ENCODE measurements at regions not wholly inside any gene's neighbourhood (a gene's known extent, or its start where the extent isn't known, plus 50 kb on each side); places are given as distances from the start of the nearest gene placed in this dataset.
"Not testable (repeated sequence)": the region's sequence is repeated elsewhere in the genome, so short reads cannot be mapped to it uniquely, and the experiment has no call there.

DNA sequence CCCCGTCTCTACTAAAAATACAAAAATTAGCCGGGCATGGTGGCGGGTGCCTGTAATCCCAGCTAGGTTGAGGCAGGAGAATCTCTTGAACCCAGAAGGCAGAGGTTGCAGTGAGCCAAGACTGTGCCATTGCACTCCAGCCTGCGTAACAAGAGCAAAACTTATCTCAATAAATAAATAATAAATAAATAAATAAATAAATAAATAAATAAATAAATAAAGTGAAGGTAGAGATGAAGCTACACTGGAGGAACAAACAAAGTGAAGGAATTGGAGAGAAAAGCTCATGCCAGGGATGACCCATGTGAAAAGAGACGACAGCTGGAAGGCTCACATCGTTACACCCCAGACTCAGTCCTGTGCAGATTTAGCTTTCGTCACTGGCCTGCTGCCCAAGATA, 157.3 kb upstream of the ARHGAP28 start:
- DNase-seq, result not testable (repeated sequence)

DNA sequence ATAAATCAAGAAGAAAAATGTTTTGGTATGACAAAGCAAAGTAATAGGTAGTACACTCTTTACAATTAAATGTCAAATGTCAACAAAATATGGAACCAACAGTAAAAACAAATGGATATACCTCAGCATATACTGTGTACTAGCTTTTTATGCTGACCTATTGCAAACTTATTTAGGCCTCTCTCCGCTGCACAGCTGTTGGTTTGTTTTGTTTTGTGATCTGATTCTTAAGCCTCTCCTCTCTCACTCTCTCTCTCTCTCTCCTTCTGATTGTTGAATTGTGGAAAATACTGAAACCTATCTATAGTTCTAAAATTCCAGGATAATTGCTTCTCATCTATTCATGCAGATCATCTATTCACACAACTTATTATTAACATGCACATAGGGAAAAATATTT, 154.9 kb upstream of the ARHGAP28 start:
- no peak for DNase-seq

DNA sequence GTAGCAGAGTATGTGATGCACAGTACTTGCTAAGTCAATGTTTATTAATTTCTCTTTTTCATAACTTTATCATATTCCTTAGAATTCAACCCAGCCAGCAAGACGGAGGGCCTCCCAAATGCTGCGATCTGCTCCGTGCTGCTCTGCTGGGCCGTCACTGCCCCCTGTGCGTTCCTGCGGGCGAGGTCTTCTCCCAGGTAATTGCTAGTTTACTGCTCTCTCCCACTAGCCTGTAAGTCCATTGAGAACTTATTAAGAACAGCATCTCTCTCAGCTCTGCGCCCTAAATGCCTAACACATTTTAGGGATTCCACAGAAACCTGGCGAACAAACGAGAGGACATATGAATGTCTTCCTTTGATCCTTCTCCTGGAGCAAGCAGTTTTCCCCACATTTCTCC, 153.6 kb upstream of the ARHGAP28 start:
- DNase-seq, result no peak

DNA sequence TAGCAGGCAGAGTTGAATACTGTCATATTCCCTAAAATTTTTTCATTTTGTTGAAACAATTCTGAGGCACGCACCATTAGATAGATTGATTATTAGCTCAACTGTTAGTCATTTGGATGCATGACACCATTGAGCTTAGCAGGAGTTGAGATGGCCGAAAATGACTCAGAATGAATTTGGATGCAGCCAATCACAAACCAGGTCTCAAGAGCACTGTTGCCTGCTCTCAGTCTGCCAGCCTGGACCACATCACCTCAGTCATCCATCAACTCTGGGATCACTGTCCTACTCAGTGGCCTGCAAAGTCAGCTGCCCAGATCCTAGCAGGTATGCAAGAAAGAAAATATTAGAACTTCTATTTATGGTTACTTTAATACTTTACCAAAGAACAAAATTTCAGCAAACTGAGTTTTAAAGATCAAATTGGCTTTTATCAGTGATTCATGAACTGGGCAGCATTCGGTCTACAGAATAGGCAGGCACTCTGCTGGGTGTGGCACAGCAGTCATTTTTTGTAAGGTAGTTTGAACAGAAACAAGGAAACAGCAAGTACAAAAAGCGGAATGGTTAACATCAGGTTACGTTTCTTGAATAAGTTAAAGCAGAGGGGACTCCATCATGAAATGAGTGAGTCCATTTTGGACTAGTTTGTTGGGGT, 152.7 kb upstream of the ARHGAP28 start:
- DNase-seq, result no peak

DNA sequence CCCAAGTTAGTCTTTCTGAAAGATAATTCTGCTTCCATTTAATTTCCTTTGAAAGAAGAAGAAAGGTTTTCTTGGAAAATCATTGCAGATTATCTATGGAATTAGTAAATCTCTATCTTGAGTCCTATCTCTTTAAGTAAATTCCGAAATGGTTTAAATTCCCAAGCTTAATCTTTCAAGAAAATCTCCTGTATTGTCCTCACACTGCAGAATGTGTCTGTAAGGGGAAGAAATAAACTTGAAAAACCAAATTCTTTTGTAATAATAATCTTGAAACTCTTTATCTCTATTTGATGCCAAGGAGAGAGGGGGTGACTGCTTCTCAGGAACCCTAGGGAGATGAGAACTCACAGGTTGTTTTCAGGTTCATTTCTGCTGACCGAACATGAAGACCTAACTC, 150.8 kb upstream of the ARHGAP28 start:
- DNase-seq, result no peak

DNA sequence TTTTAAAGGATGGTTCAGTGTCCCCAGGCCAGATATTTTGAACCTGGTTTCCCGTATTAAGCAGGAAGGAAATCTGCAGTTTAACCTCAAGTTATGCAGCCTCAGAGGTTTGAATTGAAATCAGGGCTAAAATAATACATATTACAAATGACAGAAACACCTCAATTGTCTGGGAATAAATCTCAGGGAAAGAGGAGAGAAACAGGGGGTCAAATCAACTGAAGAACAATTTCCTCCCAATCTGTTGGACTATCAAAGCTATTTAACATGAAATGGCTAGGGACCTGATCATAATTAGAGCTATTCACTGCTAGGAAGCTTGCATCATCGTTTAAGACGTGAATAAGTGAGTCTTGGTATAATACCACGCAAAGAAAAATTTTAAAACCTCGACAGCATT, 150.0 kb upstream of the ARHGAP28 start:
- no peak for DNase-seq

DNA sequence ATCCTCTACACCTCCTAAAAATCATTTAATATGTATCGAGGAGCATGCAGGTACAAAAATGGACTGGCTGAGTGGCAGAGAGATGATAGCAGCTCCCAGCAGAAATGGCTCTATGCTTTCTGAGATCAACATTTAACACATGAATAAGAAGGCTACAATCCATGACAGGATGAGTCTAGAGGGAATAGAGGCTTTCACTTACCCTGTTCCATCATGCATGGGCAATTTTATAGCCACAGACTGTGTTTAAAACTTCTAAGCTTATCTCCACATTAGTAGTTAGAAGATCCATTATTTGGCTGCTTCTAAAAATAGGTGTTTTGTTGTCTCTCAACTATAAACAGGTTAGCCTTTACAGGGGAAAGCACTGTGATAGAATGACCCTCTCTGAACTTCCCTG, 149.1 kb upstream of the ARHGAP28 start:
- no peak for DNase-seq

DNA sequence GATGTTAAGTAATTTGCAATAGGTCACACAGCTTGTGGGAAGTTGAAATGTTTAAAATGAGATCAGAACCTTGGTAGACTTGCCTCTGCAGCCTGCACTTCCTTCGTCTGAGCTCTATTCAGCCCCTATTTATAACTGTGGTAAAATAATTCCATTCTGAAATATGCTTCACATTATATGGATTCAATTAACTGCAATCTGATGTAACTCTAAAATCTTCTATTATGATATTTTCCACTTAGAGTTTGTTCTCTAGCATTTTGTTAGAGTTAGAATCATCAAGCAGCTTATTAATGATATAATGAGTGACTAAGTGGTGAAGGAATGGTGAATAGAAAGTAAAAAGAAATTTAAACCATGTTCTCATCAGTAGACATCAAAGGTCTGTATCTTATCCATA, 139.6 kb upstream of the ARHGAP28 start:
- DNase-seq, result no peak

DNA sequence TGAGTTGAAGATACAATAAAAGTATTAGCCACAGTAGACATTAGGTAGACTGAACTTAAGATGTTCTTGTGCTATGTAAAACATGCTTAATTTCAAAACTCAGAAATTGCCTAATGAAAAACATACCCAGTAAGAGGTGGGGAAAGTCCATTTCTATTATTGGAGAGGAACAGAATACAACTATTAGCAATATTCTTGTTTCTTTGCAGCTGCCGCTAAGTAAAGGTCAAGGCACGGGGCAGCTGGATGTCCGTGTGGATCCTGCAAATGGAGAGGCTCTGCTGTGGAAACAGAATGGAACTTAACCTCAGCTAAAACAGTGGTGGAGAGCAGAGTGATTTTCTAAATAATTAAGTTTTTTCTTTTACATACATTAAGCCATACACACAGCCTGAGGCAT, 139.2 kb upstream of the ARHGAP28 start:
- no peak for DNase-seq

DNA sequence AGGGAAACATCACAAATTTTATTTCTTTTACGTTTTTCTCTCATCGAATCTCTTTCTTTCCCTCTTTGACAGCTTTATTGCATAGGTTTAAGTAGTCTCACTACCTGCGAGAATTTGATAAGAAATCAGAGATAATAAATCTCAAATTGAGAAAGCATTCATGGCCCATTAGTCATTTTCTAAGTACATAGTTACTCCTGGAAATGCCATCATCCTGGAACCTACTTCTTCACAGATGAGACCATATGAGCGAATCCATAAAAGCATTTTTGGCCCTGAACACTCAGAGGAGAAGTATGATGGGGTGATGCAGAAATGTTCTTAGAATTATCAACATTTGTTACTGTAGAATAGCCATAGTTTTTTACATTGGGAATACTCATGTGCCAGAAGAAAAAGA, 138.0 kb upstream of the ARHGAP28 start:
- DNase-seq, result no peak

DNA sequence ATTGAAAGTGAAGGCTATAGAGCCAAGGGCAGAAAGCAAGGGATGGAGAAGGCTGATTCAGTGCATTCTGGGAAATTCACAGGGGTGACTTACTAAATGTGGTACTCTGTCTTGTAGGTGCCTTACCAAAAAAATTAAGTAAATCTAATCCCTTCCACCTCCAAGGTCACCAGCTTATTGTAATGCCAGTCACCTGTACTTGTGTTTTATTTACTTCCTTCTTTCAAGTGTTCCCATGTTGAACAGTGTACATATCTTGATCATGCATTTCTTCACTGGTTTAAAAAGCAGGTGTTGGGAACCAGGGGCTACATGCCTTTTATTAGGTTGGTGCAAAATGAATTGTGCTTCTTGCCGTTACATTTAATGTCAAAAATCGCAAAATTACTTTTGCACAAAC, 137.0 kb upstream of the ARHGAP28 start:
- peak; percentile 53 for DNase-seq

DNA sequence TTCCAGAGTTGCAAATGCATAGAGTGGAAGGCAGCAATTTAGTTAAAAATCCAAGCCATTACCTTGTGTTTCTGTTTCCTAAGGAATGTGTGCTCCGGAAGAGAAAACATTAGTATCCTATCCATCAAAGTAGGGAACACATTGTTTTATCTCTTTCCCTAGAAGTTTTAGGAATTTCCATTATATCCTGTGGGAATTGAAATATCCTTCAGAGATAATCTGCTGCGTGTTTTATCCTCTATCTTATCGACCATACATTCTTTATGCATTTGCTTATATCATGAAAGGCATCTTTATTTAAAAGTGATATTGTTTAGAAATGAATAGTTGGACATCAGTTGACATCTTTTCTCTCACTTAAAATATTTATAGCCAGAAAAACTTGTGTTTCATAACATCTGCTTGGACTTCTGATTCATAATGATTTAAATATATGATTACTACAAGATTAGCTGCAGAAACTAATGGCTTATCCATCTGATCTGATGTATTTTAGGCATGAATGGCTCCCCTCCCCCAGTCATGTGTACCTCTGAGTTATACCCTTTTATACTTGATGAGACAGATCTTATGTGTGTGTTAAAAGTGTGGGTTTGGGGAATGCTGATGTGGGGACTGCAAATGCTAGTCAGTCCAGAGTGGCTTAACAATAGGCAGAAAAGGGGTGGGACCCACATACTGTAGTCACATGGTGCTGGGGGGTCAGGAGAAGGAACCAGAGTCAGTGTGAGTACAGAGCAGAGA, 136.2 kb upstream of the ARHGAP28 start:
- DNase-seq, result no peak

DNA sequence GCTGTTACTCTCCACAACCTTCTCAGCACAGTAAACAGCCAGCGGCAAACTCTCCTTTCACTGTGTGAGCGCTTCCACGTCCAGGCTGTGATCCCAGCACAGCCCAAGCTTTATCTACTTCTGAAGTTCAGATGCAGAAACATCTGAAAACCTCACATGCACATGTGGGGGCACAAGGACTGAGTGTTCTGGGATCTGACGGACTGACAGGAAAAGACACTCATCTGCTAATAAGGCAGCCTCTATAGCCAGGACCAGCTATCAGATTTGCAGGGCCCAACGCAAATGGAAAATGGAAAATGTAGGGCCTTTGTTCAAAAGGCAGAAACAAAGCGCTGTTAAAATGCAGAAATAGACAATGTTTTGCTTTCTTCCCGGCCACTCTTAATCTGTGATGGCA, 133.8 kb upstream of the ARHGAP28 start:
- DNase-seq, result no peak

DNA sequence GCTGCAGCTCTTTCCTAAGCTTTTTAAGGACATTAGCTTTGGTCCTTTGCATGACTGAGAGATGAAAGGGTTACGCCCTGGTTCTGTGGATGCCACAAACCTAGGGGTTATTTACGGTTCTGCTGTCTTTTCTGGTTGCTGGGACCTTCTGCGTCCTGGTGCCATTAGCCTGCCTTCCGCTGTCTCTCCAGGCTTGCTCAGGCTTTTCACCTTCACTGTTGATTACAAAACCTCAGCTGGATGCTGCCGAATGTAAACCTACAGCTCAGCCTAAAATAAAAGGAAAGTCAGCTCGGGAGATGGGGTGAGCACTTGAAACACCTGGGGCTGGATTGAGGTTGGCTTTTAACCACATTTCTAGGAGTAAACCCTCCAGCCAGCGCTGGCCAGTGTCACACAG, 130.9 kb upstream of the ARHGAP28 start:
- no peak for DNase-seq

DNA sequence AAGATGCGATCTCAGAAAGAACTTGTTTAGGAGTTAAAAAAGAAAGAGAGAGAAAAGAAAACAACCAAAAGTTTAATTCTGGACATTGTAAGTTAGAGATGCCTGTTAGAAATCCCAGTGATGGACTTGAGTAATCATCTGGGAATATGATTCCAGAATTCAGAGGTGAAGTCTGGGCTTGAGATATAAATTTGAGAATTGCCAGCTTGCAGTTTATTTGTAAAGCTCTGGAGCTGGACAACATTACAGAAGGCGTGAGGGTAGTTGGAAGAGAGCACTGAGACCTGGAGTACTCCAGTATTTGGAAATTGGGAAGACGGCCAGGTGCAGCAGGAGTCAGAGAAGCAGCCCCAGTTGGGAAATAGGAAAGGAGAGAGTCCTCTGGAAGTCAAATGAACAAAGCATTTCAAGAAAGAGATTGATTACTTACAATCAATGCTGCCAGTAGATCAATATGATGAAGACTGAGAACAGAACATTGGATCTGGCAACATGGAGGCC, 128.8 kb upstream of the ARHGAP28 start:
- DNase-seq, result no peak

DNA sequence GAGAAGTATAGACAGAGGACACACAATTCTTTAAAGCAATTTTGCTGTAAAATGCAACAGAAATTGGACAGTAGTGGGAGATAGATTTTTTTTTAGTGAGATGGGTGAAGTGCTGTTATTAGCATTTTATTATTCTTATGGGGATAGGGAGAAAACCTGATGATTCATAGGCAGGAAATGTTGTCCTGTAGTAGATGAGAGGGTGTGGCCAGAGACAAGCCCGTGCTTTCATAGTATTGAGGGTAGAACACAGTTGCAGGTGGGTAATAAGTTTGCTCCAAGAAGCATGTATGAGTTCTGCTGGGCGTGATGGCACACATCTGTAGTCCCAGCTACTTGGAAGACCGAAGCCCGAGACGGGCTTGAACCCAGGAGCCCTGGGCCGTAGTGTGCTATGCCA, 128.3 kb upstream of the ARHGAP28 start:
- no peak for DNase-seq

DNA sequence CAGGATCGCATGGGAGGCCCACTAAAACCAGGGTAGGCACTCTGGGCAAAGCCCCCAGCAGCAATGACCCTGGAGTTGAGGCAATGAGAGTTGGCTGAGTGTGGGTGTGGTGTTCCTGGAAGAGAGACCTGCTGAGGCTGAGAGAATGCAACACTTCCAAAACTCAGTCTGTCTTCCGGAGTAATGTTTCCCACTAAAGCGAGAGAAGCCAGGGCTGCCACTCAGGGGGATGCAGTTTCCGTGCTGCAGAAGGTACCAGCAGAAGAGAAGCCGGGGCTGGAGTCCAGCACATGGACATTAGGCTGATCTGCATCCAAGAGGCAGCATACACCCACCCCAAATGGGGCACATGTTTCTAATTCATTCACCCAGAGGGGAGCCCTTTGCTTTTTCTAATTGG, 127.2 kb upstream of the ARHGAP28 start:
- no peak for DNase-seq

DNA sequence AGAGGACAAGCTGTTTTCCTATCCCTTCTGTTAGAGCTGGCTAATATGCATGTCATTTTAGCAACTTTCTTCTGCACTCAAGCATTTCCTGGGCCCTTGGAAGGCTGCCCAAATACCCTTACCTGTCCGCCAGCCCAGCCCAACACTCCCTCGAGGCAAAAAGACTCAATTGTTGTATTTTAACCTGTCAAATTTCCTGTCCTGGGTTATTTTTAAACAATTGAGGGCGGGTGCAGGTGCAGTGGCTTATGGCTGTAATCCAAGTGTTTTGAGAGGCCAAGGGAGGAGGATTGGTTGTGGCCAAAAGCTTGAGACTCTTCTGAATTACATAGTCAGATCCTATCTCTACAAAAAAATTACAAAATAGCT, 125.0 kb upstream of the ARHGAP28 start:
- no peak for DNase-seq

DNA sequence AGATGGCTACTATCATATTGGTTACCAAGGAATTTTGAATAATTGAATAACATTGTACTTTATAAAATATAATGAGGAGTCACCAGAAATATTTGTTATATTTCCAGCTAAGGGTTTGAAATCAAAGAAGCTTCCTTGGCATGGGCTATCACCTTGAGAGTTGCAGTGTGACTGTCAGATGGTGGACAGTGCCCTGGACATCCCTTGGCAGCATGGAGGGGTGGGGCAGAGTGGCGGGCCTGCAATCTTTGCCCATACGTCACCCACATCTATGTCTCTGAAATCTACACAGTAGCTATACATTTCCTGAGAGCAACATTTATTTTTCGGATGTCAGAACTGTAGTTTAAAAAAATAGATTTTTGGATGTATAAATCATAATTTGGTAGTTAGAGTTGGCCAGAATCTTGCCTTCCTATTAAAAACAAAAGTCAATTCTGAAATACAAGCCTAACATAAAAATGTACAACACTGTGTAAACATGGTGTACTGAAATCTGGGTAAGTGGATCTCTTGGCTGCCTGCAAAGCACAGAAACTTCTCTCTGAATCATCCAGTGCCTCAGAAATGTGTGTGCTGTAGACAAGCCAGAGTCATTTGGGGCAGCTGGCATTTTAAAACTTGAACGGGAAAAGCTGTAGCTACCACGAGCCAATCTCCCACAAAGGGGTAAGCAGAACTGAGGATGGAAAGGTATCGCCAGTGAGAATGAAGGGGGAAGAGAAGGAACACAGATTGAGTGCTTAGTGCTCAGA, 124.2 kb upstream of the ARHGAP28 start:
- no peak for DNase-seq

DNA sequence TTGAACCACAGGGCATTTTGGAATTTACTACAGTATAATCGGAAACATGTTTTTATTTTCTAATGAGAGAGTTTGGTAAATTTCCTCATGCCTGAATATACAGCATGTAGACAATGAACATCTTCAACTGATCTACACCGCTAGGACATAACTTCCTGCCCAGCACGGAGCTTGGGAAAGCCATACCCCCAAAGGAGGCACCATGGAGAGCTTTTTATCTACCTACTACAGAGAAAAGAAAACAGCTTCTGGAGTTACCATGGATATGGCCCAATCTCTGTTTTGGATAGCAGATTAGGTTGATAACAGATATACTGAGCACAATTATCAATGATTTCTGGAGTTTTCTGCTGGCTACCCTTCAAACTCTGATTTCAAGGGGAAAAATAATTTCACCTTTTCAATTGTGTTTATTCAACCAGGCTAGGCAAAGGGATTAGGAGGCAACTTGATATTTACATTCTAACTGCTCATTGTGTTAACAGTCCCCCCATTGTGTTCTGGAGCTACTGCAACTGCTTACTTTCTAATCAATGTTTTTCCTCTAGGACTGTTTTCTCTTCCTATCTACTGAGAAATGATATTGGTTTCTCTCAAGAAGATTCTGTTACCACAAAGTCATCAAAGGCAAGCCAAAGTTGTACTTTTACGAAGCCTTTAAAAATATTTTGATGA, 123.0 kb upstream of the ARHGAP28 start:
- no peak for DNase-seq

DNA sequence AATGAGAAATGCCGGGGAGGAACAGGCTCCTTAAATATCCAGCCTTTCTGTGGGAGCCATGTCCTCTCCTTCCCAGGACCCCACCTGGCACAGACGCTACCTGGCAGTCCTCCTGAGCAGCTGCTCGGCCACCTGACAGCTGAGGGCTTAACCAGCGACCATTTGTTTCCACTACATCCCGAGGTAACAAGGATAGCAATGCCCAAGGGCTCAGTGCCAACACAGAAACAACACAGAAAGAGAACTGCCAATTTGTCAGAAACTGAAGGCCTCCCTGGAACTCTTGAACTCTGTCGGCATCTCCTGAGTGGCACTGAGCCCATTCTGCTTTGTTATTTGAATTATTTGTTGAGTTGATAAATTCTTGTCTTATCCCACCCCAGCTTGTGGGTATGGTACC, 122.2 kb upstream of the ARHGAP28 start:
- no peak for DNase-seq

DNA sequence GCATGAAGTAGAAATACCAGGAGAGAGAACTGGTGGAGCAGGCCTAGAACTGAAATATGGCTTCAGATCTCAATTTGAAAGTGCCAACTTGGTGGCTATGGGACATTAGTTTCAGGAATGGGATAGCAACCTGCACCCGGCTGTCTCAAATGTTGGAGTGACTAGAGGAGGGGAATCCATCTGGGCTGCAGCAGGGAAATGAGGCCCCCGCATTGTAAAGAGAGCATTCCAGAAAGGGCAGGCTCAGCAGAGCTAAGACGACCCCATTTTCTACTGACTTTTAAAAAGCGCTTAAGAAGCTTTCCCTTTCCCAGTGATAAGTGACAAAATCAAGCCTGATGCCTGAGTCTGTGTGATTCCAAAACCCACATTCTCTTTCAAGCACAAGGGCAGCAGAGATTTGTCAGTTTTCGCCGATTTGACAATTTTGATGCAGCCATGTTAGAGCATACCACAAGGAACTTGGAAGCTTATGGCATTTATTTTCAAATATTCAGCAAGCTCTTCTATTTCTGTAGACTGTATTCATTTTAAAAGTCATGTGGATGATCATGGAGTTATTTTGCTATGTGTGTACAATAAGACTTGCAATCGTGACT, 119.8 kb upstream of the ARHGAP28 start:
- no peak for DNase-seq

DNA sequence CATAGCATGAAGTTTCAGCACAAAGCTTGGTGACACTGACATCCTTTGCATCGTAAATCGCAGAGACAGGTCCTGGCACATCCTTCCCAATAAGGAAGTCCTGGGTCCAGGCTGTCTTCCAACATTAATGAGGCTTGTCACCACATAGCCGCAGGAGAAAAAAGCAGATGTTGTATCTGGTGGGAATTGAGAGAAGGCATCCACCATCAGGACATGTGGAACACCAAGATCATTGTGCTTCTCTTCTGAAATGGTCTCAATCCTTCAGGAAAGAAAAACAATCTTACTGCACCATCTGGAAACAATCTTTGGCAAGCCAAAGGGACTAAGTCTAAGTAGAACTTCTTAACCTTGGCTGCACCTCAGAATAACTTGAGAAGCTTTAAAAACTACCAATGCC, 119.0 kb upstream of the ARHGAP28 start:
- DNase-seq, result no peak

All from NCI-H510A treated with DMSO at 0.1 percent for 48 hours (cell line).